Peyer's patch (tissue), 4 donors: ENCODE measurements at regions not wholly inside any gene's neighbourhood (a gene's known extent, or its start where the extent isn't known, plus 50 kb on each side); places are given as distances from the start of the nearest gene placed in this dataset.

ENCODE experiments used
- POLR2A ChIP-seq, 2 donors: fragments of 450-650 bp; IDR thresholded peaks; one replicate each; pipeline ENCODE4 v1.5.1; 2017; ENCODE audit warnings: antibody characterized with exemption in 2 of 2, mild to moderate bottlenecking in 2 of 2, moderate library complexity in 2 of 2
- TF ChIP-seq, protein P1 (sequence below), 6 experiments: fragments of 450-650 bp in 4 of 6; fragments of 200-600 bp in 2 of 6; sonication (generic) in 1 of 6; IDR thresholded peaks; one replicate each; pipeline ENCODE4 v1.5.1; 2017 to 2019; ENCODE audit warnings: antibody characterized with exemption in 6 of 6, mild to moderate bottlenecking in 3 of 6, moderate library complexity in 1 of 6

DNA sequence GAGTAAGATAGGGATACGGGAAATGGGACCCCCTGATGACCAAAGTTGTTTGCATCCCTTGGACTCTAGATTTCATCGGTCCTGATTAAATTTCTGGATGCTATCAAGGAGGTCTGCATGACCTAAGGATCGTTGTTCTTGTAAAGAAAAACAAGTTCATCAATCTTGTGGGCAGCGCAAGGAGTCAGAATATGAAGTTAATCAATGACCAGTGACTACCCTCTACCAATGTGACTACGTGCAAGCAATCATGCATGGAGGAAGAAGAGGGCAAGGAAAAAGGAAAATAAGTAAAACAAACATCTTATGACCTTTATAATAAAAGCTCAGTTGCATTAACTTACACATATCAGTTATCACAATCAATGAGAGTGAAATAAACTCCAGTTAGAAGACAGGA lies 139.7 kb downstream of the RTP4 start:
- TF ChIP-seq, protein P1, sequence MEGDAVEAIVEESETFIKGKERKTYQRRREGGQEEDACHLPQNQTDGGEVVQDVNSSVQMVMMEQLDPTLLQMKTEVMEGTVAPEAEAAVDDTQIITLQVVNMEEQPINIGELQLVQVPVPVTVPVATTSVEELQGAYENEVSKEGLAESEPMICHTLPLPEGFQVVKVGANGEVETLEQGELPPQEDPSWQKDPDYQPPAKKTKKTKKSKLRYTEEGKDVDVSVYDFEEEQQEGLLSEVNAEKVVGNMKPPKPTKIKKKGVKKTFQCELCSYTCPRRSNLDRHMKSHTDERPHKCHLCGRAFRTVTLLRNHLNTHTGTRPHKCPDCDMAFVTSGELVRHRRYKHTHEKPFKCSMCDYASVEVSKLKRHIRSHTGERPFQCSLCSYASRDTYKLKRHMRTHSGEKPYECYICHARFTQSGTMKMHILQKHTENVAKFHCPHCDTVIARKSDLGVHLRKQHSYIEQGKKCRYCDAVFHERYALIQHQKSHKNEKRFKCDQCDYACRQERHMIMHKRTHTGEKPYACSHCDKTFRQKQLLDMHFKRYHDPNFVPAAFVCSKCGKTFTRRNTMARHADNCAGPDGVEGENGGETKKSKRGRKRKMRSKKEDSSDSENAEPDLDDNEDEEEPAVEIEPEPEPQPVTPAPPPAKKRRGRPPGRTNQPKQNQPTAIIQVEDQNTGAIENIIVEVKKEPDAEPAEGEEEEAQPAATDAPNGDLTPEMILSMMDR (IDR thresholded peaks at IDR 0.05) = no peak
- no peak for TF ChIP-seq POLR2A (IDR thresholded peaks at IDR 0.05)
